ENCODE measurements at regions not wholly inside any gene's neighbourhood (a gene's known extent, or its start where the extent isn't known, plus 50 kb on each side); places are given as distances from the start of the nearest gene placed in this dataset.
"Not testable (repeated sequence)": the region's sequence is repeated elsewhere in the genome, so short reads cannot be mapped to it uniquely, and the experiment has no call there.

DNA sequence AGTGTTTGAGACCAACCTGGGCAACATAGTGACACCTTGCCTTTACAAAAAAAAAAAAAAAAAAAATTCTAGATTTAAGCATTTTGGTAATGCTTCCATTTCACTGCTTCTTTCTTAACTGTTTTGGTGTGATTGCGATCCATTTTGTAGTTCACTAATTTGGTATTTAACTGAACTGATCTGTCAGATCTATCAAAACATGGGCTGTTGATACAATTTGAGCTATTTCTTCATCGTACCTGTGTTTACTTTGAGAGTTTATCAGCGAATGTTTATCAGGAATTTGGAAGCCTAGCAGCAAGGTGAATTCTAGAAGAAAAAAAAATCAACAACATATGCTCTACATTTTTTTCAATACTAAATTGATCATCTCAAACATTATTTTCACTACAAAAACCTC is 864.9 kb upstream of the WWC1 start:
- no CpG with 5 or more reads among the region's 3 CpGs for WGBS (ENCODE audit: insufficient coverage)
- H3K4me2 ChIP-seq (replicated peaks; ENCODE audit: low read depth, low read length, poor library complexity, severe bottlenecking): no peak overlapping the region
- Mint-ChIP-seq H3K9me3 (ENCODE audit: insufficient read depth) (no peaks in the 10 kb centered on the region), H3K4me3 (no peak overlapping the region), H3K27me3 (no peaks in the 10 kb centered on the region), H3K4me1 (no peaks in the 10 kb centered on the region), H3K27ac (no peak overlapping the region)
- H3K4me1 ChIP-seq (ENCODE audit: control insufficient read depth in 2 of 2, insufficient read depth in 2 of 2, low read length in 2 of 2): no peaks in the 10 kb centered on the region
- intact Hi-C loops (cut with micrococcal nuclease): no loop called here
- H3K9ac ChIP-seq (ENCODE audit: low read length): no peak overlapping the region
- no peak overlapping the region for H3K4me3 ChIP-seq (ENCODE audit: control extremely low read depth in 1 of 5, extremely low read depth in 1 of 5, insufficient read depth in 1 of 5, low read depth in 2 of 5, low read length in 4 of 5)
- no peaks in the 10 kb centered on the region for H4K20me1 ChIP-seq (ENCODE audit: control insufficient read depth, insufficient read depth, low read length, poor library complexity, severe bottlenecking)
- H3K9me3 ChIP-seq (ENCODE audit: control extremely low read depth in 1 of 3, control insufficient read depth in 2 of 3, insufficient read depth in 1 of 3, low read length in 2 of 3): peaks cover 0 to 8% (median 0%) of the 10 kb centered on the region in 3 donors
- H2AFZ ChIP-seq (ENCODE audit: insufficient read depth, low read depth, low read length, poor library complexity, severe bottlenecking): no peak overlapping the region
- ChIA-PET POLR2A (no interaction called here), CTCF (no interaction called here)
- no peak for TF ChIP-seq EZH2 (IDR thresholded peaks at IDR 0.05; ENCODE audit: borderline replicate concordance, insufficient read depth, low read depth, low read length, poor library complexity, severe bottlenecking)
- TF ChIP-seq, protein P1, sequence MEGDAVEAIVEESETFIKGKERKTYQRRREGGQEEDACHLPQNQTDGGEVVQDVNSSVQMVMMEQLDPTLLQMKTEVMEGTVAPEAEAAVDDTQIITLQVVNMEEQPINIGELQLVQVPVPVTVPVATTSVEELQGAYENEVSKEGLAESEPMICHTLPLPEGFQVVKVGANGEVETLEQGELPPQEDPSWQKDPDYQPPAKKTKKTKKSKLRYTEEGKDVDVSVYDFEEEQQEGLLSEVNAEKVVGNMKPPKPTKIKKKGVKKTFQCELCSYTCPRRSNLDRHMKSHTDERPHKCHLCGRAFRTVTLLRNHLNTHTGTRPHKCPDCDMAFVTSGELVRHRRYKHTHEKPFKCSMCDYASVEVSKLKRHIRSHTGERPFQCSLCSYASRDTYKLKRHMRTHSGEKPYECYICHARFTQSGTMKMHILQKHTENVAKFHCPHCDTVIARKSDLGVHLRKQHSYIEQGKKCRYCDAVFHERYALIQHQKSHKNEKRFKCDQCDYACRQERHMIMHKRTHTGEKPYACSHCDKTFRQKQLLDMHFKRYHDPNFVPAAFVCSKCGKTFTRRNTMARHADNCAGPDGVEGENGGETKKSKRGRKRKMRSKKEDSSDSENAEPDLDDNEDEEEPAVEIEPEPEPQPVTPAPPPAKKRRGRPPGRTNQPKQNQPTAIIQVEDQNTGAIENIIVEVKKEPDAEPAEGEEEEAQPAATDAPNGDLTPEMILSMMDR (IDR thresholded peaks at IDR 0.05): no peak
- no peak overlapping the region for H3K27ac ChIP-seq (ENCODE audit: low read length in 2 of 2)
- no peaks in the 10 kb centered on the region for H3K79me2 ChIP-seq (ENCODE audit: control insufficient read depth, insufficient read depth, low read length)
- H3K36me3 ChIP-seq (replicated peaks in 1 of 2; ENCODE audit: control extremely low read depth in 1 of 2, control insufficient read depth in 1 of 2, extremely low read depth in 1 of 2, insufficient read depth in 2 of 2, low read length in 1 of 2): no peaks in the 10 kb centered on the region
- H3K27me3 ChIP-seq (replicated peaks in 1 of 4; ENCODE audit: control extremely low read depth in 1 of 4, control insufficient read depth in 3 of 4, insufficient read depth in 4 of 4, low read length in 3 of 4): no peaks in the 10 kb centered on the region
- ATAC-seq (ENCODE audit: low read depth) (no peak), DNase-seq (no peak)

DNA sequence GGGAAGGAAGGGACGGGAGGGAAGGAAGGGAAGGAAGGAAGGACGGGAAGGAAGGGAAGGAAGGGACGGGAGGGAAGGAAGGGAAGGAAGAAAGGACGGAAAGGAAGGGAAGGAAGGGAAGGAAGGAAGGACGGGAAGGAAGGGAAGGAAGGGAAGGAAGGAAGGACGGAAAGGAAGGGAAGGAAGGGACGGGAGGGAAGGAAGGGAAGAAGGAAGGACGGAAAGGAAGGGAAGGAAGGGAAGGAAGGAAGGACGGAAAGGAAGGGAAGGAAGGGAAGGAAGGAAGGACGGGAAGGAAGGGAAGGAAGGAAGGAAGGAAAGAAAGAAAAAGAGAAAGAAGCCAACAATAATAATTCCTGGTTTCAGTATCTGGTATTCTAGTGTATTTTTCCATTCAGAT is 863.8 kb upstream of the WWC1 start:
- 93% methylated on average over 9 of the region's 10 CpGs for WGBS (ENCODE audit: insufficient coverage)
- H3K4me2 ChIP-seq (replicated peaks; ENCODE audit: low read depth, low read length, poor library complexity, severe bottlenecking); H3K4me1 Mint-ChIP-seq; H2AFZ ChIP-seq (ENCODE audit: insufficient read depth, low read depth, low read length, poor library complexity, severe bottlenecking); H3K27me3 Mint-ChIP-seq; H3K27me3 ChIP-seq (replicated peaks in 1 of 4; ENCODE audit: control extremely low read depth in 1 of 4, control insufficient read depth in 3 of 4, insufficient read depth in 4 of 4, low read length in 3 of 4); DNase-seq; H4K20me1 ChIP-seq (ENCODE audit: control insufficient read depth, insufficient read depth, low read length, poor library complexity, severe bottlenecking); H3K79me2 ChIP-seq (ENCODE audit: control insufficient read depth, insufficient read depth, low read length); CTCF ChIA-PET; H3K27ac Mint-ChIP-seq; H3K27ac ChIP-seq (ENCODE audit: low read length in 2 of 2); H3K4me3 ChIP-seq (ENCODE audit: control extremely low read depth in 1 of 5, extremely low read depth in 1 of 5, insufficient read depth in 1 of 5, low read depth in 2 of 5, low read length in 4 of 5); H3K4me3 Mint-ChIP-seq; ATAC-seq (ENCODE audit: low read depth); H3K9me3 ChIP-seq (ENCODE audit: control extremely low read depth in 1 of 3, control insufficient read depth in 2 of 3, insufficient read depth in 1 of 3, low read length in 2 of 3); POLR2A ChIA-PET; H3K9ac ChIP-seq (ENCODE audit: low read length); H3K36me3 ChIP-seq (replicated peaks in 1 of 2; ENCODE audit: control extremely low read depth in 1 of 2, control insufficient read depth in 1 of 2, extremely low read depth in 1 of 2, insufficient read depth in 2 of 2, low read length in 1 of 2); H3K4me1 ChIP-seq (ENCODE audit: control insufficient read depth in 2 of 2, insufficient read depth in 2 of 2, low read length in 2 of 2); H3K9me3 Mint-ChIP-seq (ENCODE audit: insufficient read depth); intact Hi-C loops (cut with micrococcal nuclease): not testable (repeated sequence)
